Subcutaneous abdominal adipose tissue (tissue), 5 donors: ENCODE measurements at regions not wholly inside any gene's neighbourhood (a gene's known extent, or its start where the extent isn't known, plus 50 kb on each side); places are given as distances from the start of the nearest gene placed in this dataset.

Experiments
- H3K27ac ChIP-seq: one replicate; pipeline ENCODE4 v1.7.0; 2013; ENCODE audit warnings: low read depth, mild to moderate bottlenecking, inconsistent platforms, low read length, moderate library complexity
- H3K27me3 ChIP-seq, 5 donors: one replicate each; pipeline ENCODE4 v1.7.0; 2013; ENCODE audit warnings: low read length in 5 of 5, inconsistent platforms in 1 of 5; ENCODE audit not compliant: control insufficient read depth in 5 of 5, insufficient read depth in 4 of 5
- H3K36me3 ChIP-seq, 5 donors: one replicate each; pipeline ENCODE4 v1.7.0; 2013; ENCODE audit warnings: low read length in 5 of 5; ENCODE audit not compliant: control insufficient read depth in 5 of 5, insufficient read depth in 5 of 5
- H3K4me1 ChIP-seq, 5 donors: one replicate each; pipeline ENCODE4 v1.7.0; 2013; ENCODE audit warnings: low read length in 5 of 5, mild to moderate bottlenecking in 3 of 5, moderate library complexity in 1 of 5; ENCODE audit not compliant: control insufficient read depth in 5 of 5, insufficient read depth in 5 of 5
- H3K4me3 ChIP-seq, 5 donors: one replicate each; pipeline ENCODE4 v1.7.0; 2013; ENCODE audit warnings: low read length in 5 of 5, low read depth in 1 of 5
- H3K9ac ChIP-seq, 5 donors: one replicate each; pipeline ENCODE4 v1.7.0; 2013; ENCODE audit warnings: low read length in 5 of 5, mild to moderate bottlenecking in 4 of 5, moderate library complexity in 3 of 5
- H3K9me3 ChIP-seq, 5 donors: one replicate each; pipeline ENCODE4 v1.7.0; 2013; ENCODE audit warnings: low read length in 5 of 5; ENCODE audit not compliant: control insufficient read depth in 5 of 5
- donor health status: healthy.
- donor health status: healthy.
- donor health status: healthy.
- donor health status: healthy.
- donor health status: healthy.

- Histone ChIP-seq H3K4me3 (no peak overlapping the region), H3K4me1 (peaks cover 0 to 7% (median 3%) of the 10 kb centered on the region in 5 donors), H3K9ac (no peak overlapping the region), H3K9me3 (no peaks in the 10 kb centered on the region), H3K36me3 (no peaks in the 10 kb centered on the region), H3K27me3 (no peaks in the 10 kb centered on the region), H3K27ac (no peak overlapping the region)
Observed at GRCh38 chr4:165609653-165610052, 230.8 kb downstream of the CPE start.

- H3K9me3 ChIP-seq, result no peaks in the 10 kb centered on the region
- no peak overlapping the region for H3K27ac ChIP-seq
- H3K36me3 ChIP-seq, result no peaks in the 10 kb centered on the region
- H3K4me1 ChIP-seq, result peaks cover 0 to 7% (median 3%) of the 10 kb centered on the region in 5 donors
- no peak overlapping the region for H3K9ac ChIP-seq
- no peaks in the 10 kb centered on the region for H3K27me3 ChIP-seq
- H3K4me3 ChIP-seq, result peak overlapping the region in 1 of 5 donors; percentile 19
Observed at GRCh38 chr4:165610679-165611437, 232.1 kb downstream of the CPE start.

GRCh38 chr4:165612936-165613335 lies 234.1 kb downstream of the CPE start:
- no peaks in the 10 kb centered on the region for H3K36me3 ChIP-seq
- peaks cover 0 to 2% (median 0%) of the 10 kb centered on the region in 5 donors for H3K9me3 ChIP-seq
- H3K27me3 ChIP-seq, result no peaks in the 10 kb centered on the region
- peaks cover 0 to 7% (median 3%) of the 10 kb centered on the region in 5 donors for H3K4me1 ChIP-seq
- no peak overlapping the region for H3K9ac ChIP-seq
- peak overlapping the region in 1 of 5 donors; percentile 8 for H3K4me3 ChIP-seq
- H3K27ac ChIP-seq, result no peak overlapping the region

- H3K4me3 ChIP-seq, result no peak overlapping the region
- peaks cover 0 to 2% (median 0%) of the 10 kb centered on the region in 5 donors for H3K9me3 ChIP-seq
- H3K9ac ChIP-seq, result no peak overlapping the region
- no peaks in the 10 kb centered on the region for H3K36me3 ChIP-seq
- H3K27me3 ChIP-seq, result no peaks in the 10 kb centered on the region
- H3K27ac ChIP-seq, result no peak overlapping the region
- peaks cover 0 to 7% (median 3%) of the 10 kb centered on the region in 5 donors for H3K4me1 ChIP-seq
Observed at GRCh38 chr4:165613581-165613980, 234.8 kb downstream of the CPE start.

GRCh38 chr4:165620913-165621312 lies 242.1 kb downstream of the CPE start:
- Histone ChIP-seq H3K27ac (no peak overlapping the region), H3K9me3 (peaks cover 0 to 4% (median 0%) of the 10 kb centered on the region in 5 donors), H3K27me3 (no peaks in the 10 kb centered on the region), H3K9ac (no peak overlapping the region), H3K4me3 (no peak overlapping the region), H3K4me1 (peaks cover 0 to 6% (median 0%) of the 10 kb centered on the region in 5 donors), H3K36me3 (no peaks in the 10 kb centered on the region)

- Histone ChIP-seq H3K27me3 (no peaks in the 10 kb centered on the region), H3K27ac (no peak overlapping the region), H3K9me3 (peaks cover 0 to 4% (median 0%) of the 10 kb centered on the region in 5 donors), H3K4me3 (no peak overlapping the region), H3K36me3 (no peaks in the 10 kb centered on the region), H3K9ac (no peak overlapping the region), H3K4me1 (peaks cover 0 to 11% (median 0%) of the 10 kb centered on the region in 5 donors)
Observed at GRCh38 chr4:165621983-165622382, 243.2 kb downstream of the CPE start.

- Histone ChIP-seq H3K9ac (no peak overlapping the region), H3K4me1 (peaks cover 0 to 11% (median 0%) of the 10 kb centered on the region in 5 donors), H3K4me3 (no peak overlapping the region), H3K9me3 (peaks cover 0 to under 1% (median 0%) of the 10 kb centered on the region in 5 donors), H3K27me3 (no peaks in the 10 kb centered on the region), H3K36me3 (no peaks in the 10 kb centered on the region), H3K27ac (no peak overlapping the region)
Observed at GRCh38 chr4:165625281-165625680, 246.5 kb downstream of the CPE start.

- no peak overlapping the region for H3K27ac ChIP-seq
- H3K4me1 ChIP-seq, result peaks cover 0 to 11% (median 0%) of the 10 kb centered on the region in 5 donors
- H3K27me3 ChIP-seq, result no peaks in the 10 kb centered on the region
- no peak overlapping the region for H3K9ac ChIP-seq
- H3K4me3 ChIP-seq, result no peak overlapping the region
- no peaks in the 10 kb centered on the region for H3K9me3 ChIP-seq
- H3K36me3 ChIP-seq, result no peaks in the 10 kb centered on the region
Observed at GRCh38 chr4:165626316-165626715, 246.7 kb upstream of the TLL1 start.

GRCh38 chr4:165627128-165627527 lies 245.9 kb upstream of the TLL1 start:
- H3K9ac ChIP-seq, result no peak overlapping the region
- no peaks in the 10 kb centered on the region for H3K27me3 ChIP-seq
- no peaks in the 10 kb centered on the region for H3K9me3 ChIP-seq
- no peak overlapping the region for H3K27ac ChIP-seq
- no peak overlapping the region for H3K4me3 ChIP-seq
- peaks cover 0 to 11% (median 0%) of the 10 kb centered on the region in 5 donors for H3K4me1 ChIP-seq
- H3K36me3 ChIP-seq, result no peaks in the 10 kb centered on the region

- H3K4me3 ChIP-seq, result no peak overlapping the region
- H3K27me3 ChIP-seq, result no peaks in the 10 kb centered on the region
- H3K4me1 ChIP-seq, result peaks cover 0 to 11% (median 0%) of the 10 kb centered on the region in 5 donors
- no peaks in the 10 kb centered on the region for H3K36me3 ChIP-seq
- H3K27ac ChIP-seq, result no peak overlapping the region
- H3K9ac ChIP-seq, result no peak overlapping the region
- H3K9me3 ChIP-seq, result no peaks in the 10 kb centered on the region
Observed at GRCh38 chr4:165627548-165627947, 245.5 kb upstream of the TLL1 start.
